ENCODE measurements at regions not wholly inside any gene's neighbourhood (a gene's known extent, or its start where the extent isn't known, plus 50 kb on each side); places are given as distances from the start of the nearest gene placed in this dataset.
"Not testable (repeated sequence)": the region's sequence is repeated elsewhere in the genome, so short reads cannot be mapped to it uniquely, and the experiment has no call there.

DNA sequence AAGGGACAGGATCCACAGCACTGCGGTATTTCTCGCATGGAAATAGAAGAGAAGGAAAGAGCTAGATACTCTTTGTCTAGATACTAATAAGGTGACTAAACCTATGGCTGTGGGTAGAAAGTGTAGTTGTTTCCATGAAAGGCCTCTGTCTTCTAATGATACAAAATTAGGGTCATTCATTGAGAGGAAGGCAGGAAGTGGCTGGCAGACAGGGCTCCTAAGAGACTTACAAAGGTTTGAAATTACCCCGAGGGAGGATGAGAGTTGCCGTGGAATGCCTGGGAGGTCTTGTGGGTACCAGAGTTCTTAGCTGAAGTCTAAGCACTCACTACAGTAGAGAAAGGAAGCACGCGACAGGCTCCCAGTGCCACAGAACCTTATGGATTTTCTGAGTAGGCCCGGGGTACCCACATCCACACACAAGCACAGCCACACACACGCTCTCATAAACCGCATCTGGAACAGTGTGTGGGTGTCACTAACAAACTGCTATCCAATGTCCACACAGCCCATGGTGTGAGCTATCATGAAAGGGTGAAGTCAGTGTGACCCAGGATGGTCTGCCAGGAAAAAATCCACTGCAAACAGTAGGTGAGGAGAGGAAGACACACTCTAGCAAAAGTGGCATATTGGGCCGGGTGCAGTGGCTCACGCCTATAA lies 221.4 kb downstream of the FAM43A start:
- no peaks in the 10 kb centered on the region for H3K27me3 ChIP-seq (ENCODE audit: control insufficient read depth, insufficient read depth, low read length)
- no peaks in the 10 kb centered on the region for H3K36me3 ChIP-seq (ENCODE audit: control insufficient read depth, insufficient read depth, low read length)
- H3K4me1 ChIP-seq (ENCODE audit: control insufficient read depth, insufficient read depth, low read length): no peaks in the 10 kb centered on the region
- H3K27ac ChIP-seq (ENCODE audit: low read depth, low read length): no peak overlapping the region
- no peak overlapping the region for H3K4me3 ChIP-seq (ENCODE audit: low read depth, low read length)
- H3K9me3 ChIP-seq (ENCODE audit: control insufficient read depth, insufficient read depth, low read length): peaks cover 12% of the 10 kb centered on the region
- no peak overlapping the region for H3K9ac ChIP-seq (ENCODE audit: low read depth, low read length)

DNA sequence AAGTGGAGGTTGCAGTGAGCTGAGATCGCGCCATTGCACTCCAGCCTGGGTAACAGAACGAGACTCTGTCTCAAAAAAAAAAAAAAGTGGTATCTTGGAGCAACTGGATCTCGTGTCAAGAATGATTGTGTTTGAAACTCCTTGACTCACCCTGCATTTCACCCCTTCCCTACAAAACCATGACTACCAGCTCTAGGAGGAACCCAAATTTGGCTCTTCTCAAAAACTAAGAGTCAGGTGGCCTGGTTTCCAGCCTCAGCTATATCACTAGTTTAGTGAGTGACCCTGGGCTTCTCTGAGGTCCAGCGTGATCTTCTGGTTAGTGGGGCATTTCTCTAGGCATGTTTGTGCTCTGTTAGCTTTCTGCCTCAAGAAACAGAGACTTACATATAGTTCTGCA lies 222.1 kb downstream of the FAM43A start:
- H3K27me3 ChIP-seq (ENCODE audit: control insufficient read depth, insufficient read depth, low read length): no peaks in the 10 kb centered on the region
- peaks cover 12% of the 10 kb centered on the region for H3K9me3 ChIP-seq (ENCODE audit: control insufficient read depth, insufficient read depth, low read length)
- no peaks in the 10 kb centered on the region for H3K36me3 ChIP-seq (ENCODE audit: control insufficient read depth, insufficient read depth, low read length)
- H3K27ac ChIP-seq (ENCODE audit: low read depth, low read length): no peak overlapping the region
- no peaks in the 10 kb centered on the region for H3K4me1 ChIP-seq (ENCODE audit: control insufficient read depth, insufficient read depth, low read length)
- H3K4me3 ChIP-seq (ENCODE audit: low read depth, low read length): no peak overlapping the region
- H3K9ac ChIP-seq (ENCODE audit: low read depth, low read length): no peak overlapping the region

DNA sequence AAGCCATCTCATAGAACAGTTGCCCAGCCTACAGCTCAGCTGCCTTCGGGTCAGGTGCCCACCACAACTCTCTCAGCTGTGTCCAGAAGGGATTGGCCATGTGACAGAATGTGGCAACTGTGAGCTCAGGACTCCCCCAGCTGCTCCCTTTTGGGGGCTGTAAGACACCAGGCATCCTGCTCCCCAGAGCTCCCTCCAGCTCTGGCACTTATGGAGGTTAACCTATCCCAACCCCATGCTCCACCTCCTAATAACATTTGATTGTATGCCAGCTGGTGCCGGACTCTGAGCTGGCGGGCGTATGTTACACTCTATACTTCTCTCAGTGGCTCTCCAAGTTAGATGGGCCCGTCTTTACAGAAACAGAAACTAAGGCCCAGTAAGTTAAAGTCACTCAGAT lies 222.8 kb downstream of the FAM43A start:
- no peaks in the 10 kb centered on the region for H3K27me3 ChIP-seq (ENCODE audit: control insufficient read depth, insufficient read depth, low read length)
- no peak overlapping the region for H3K27ac ChIP-seq (ENCODE audit: low read depth, low read length)
- peaks cover 12% of the 10 kb centered on the region for H3K9me3 ChIP-seq (ENCODE audit: control insufficient read depth, insufficient read depth, low read length)
- no peaks in the 10 kb centered on the region for H3K36me3 ChIP-seq (ENCODE audit: control insufficient read depth, insufficient read depth, low read length)
- no peak overlapping the region for H3K9ac ChIP-seq (ENCODE audit: low read depth, low read length)
- no peaks in the 10 kb centered on the region for H3K4me1 ChIP-seq (ENCODE audit: control insufficient read depth, insufficient read depth, low read length)
- H3K4me3 ChIP-seq (ENCODE audit: low read depth, low read length): no peak overlapping the region

DNA sequence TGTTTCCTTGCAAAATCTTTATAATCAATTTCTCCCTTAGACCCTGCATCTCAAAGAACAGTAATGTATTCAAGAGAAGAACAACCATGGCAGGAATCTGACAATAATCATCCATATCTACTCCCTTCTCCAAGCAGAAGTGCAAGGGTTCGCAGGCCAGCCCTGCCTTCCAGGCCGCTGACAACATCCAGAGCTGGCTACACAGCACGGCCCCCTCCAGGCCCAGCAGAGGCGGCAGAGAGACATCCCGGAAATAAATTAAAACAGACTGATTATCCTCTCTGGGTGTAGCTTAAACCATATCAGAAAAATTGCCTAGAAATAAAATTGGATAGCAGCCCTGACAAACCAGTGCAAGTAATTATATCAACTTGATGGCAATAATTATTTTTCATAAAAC lies 223.3 kb downstream of the FAM43A start:
- no peaks in the 10 kb centered on the region for H3K27me3 ChIP-seq (ENCODE audit: control insufficient read depth, insufficient read depth, low read length)
- H3K9ac ChIP-seq (ENCODE audit: low read depth, low read length): no peak overlapping the region
- H3K4me1 ChIP-seq (ENCODE audit: control insufficient read depth, insufficient read depth, low read length): no peaks in the 10 kb centered on the region
- no peaks in the 10 kb centered on the region for H3K36me3 ChIP-seq (ENCODE audit: control insufficient read depth, insufficient read depth, low read length)
- H3K9me3 ChIP-seq (ENCODE audit: control insufficient read depth, insufficient read depth, low read length): peaks cover 10% of the 10 kb centered on the region; the same call in 1 of the 2 replicates
- H3K4me3 ChIP-seq (ENCODE audit: low read depth, low read length): no peak overlapping the region
- H3K27ac ChIP-seq (ENCODE audit: low read depth, low read length): no peak overlapping the region

DNA sequence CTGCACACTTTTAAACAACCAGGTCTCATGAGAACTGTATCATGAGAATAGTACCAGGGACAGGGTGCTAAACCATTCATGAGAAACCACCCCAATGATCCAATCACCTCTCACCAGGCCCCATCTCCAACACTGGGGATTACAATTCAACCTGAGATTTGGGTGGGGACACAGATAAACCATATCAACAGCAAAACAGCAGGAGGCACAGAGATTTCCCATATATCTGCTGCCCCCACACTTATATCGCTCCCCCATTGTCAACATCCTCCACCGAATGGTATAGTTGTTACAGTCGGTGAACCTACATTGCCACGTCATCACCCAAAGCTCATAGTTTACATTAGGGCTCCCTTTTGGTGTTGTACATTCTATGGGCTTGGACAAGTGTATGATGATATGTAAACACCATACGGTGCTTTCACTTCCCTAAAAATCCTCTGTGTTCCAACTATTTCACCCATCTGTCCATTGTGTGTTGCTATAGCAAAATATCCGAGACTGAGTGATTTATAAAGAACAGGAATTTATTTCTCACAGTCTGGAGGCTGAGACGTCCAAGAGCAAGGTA lies 224.8 kb downstream of the FAM43A start:
- Histone ChIP-seq H3K4me3 (ENCODE audit: low read depth, low read length) (no peak overlapping the region), H3K27ac (ENCODE audit: low read depth, low read length) (no peak overlapping the region), H3K36me3 (ENCODE audit: control insufficient read depth, insufficient read depth, low read length) (no peaks in the 10 kb centered on the region), H3K9ac (ENCODE audit: low read depth, low read length) (no peak overlapping the region), H3K4me1 (ENCODE audit: control insufficient read depth, insufficient read depth, low read length) (no peaks in the 10 kb centered on the region), H3K9me3 (ENCODE audit: control insufficient read depth, insufficient read depth, low read length) (no peaks in the 10 kb centered on the region), H3K27me3 (ENCODE audit: control insufficient read depth, insufficient read depth, low read length) (no peaks in the 10 kb centered on the region)

DNA sequence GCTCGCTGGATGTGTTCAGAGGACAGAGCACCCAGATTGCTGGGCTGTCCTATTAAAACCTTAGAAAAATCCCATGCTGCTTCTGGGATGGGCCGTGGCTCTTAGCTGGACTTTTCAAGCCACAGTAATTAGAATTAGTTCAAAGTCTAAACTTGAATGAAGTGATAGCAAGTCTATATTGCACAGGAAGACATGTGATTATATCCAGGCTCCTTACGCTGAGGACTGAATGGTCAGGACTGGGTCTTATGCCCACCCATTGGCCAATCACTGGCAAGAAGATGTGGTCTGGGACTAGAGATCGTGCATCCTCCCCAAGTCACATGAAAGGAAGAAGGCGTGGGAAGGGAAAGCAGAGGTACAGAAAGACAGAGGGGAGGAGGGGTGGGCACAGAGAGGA lies 227.6 kb downstream of the FAM43A start:
- Histone ChIP-seq H3K27ac (ENCODE audit: low read depth, low read length) (no peak overlapping the region), H3K27me3 (ENCODE audit: control insufficient read depth, insufficient read depth, low read length) (no peaks in the 10 kb centered on the region), H3K9me3 (ENCODE audit: control insufficient read depth, insufficient read depth, low read length) (no peaks in the 10 kb centered on the region), H3K9ac (ENCODE audit: low read depth, low read length) (no peak overlapping the region), H3K4me1 (ENCODE audit: control insufficient read depth, insufficient read depth, low read length) (no peaks in the 10 kb centered on the region), H3K36me3 (ENCODE audit: control insufficient read depth, insufficient read depth, low read length) (no peaks in the 10 kb centered on the region), H3K4me3 (ENCODE audit: low read depth, low read length) (no peak overlapping the region)

DNA sequence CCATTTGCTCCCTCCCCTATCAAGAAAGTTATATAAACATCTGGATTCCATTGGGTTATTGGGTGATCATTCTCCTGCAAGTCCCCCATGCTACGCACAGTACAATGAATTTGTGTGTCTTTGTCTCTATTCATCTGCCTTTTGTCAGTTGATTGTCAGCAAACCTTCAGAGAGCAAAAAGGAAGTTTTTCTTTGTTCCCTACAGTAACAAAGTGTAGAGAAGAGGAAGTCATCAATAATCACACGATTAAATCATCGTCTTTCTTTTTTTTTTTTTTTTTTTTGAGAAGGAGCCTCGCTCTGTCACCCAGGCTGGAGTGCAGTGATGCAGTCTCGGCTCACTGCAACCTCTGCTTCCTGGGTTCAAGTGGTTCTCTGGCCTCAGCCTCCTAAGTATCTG lies 239.2 kb downstream of the FAM43A start:
- H3K9me3 ChIP-seq (ENCODE audit: control insufficient read depth, insufficient read depth, low read length); H3K36me3 ChIP-seq (ENCODE audit: control insufficient read depth, insufficient read depth, low read length); H3K4me1 ChIP-seq (ENCODE audit: control insufficient read depth, insufficient read depth, low read length); H3K4me3 ChIP-seq (ENCODE audit: low read depth, low read length); H3K27me3 ChIP-seq (ENCODE audit: control insufficient read depth, insufficient read depth, low read length); H3K9ac ChIP-seq (ENCODE audit: low read depth, low read length); H3K27ac ChIP-seq (ENCODE audit: low read depth, low read length): not testable (repeated sequence)

DNA sequence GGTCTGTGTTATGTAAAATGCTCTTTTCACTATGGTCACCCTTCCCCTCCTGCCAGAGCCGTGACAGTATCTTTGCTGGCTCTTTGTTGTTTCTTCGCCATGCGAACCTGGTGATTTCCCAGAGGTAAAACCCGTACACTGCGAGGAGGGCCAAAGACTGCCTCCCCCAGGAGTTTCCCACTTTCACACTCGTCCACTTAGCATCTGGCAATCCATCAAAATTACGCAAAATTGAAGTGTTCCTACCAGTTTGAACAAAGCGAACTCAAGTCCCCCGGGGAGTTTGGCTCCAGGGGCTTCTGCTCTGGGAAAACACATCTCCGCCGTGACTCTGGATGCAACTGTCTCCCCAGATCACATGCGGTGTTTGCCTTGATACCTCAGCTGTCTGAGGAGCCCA lies 239.9 kb downstream of the FAM43A start:
- Histone ChIP-seq H3K4me1 (ENCODE audit: control insufficient read depth, insufficient read depth, low read length) (peaks cover 8% of the 10 kb centered on the region; the same call in 1 of the 2 replicates), H3K27ac (ENCODE audit: low read depth, low read length) (no peak overlapping the region), H3K36me3 (ENCODE audit: control insufficient read depth, insufficient read depth, low read length) (no peaks in the 10 kb centered on the region), H3K9ac (ENCODE audit: low read depth, low read length) (no peak overlapping the region), H3K27me3 (ENCODE audit: control insufficient read depth, insufficient read depth, low read length) (no peaks in the 10 kb centered on the region), H3K9me3 (ENCODE audit: control insufficient read depth, insufficient read depth, low read length) (0 out of 2 replicates have a peak, but pooled peaks cover 5% of the 10 kb centered on the region), H3K4me3 (ENCODE audit: low read depth, low read length) (no peak overlapping the region)

DNA sequence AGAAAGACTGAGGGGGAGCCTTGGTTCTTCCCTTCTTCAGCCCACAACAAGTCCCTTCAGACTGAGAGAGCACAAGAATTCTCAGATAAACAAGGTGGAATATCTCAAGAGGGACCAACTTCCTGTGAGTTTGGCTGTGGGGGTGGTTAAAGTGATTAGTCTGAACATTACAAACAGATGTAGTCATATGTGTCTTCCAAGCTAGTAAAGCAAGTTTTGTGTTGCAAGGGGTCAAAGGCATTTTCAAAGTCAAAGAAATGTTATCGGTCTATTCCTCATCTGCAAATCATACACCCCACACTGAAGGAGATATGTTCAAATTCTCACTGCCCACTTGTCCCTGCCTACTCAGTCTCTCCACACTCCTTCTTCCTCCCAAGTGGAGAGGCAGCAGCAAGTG lies 242.5 kb downstream of the FAM43A start:
- Histone ChIP-seq H3K27me3 (ENCODE audit: control insufficient read depth, insufficient read depth, low read length) (no peaks in the 10 kb centered on the region), H3K9me3 (ENCODE audit: control insufficient read depth, insufficient read depth, low read length) (0 out of 2 replicates have a peak, but pooled peaks cover 9% of the 10 kb centered on the region), H3K4me3 (ENCODE audit: low read depth, low read length) (no peak overlapping the region), H3K36me3 (ENCODE audit: control insufficient read depth, insufficient read depth, low read length) (no peaks in the 10 kb centered on the region), H3K9ac (ENCODE audit: low read depth, low read length) (no peak overlapping the region), H3K4me1 (ENCODE audit: control insufficient read depth, insufficient read depth, low read length) (peaks cover 8% of the 10 kb centered on the region; the same call in 1 of the 2 replicates), H3K27ac (ENCODE audit: low read depth, low read length) (no peak overlapping the region)

GRCh38 chr3:194928831-194929577 lies 243.3 kb downstream of the FAM43A start:
- Histone ChIP-seq H3K27me3 (ENCODE audit: control insufficient read depth, insufficient read depth, low read length) (no peaks in the 10 kb centered on the region), H3K9ac (ENCODE audit: low read depth, low read length) (no peak overlapping the region), H3K4me1 (ENCODE audit: control insufficient read depth, insufficient read depth, low read length) (peaks cover 13% of the 10 kb centered on the region), H3K4me3 (ENCODE audit: low read depth, low read length) (no peak overlapping the region), H3K27ac (ENCODE audit: low read depth, low read length) (no peak overlapping the region), H3K36me3 (ENCODE audit: control insufficient read depth, insufficient read depth, low read length) (no peaks in the 10 kb centered on the region), H3K9me3 (ENCODE audit: control insufficient read depth, insufficient read depth, low read length) (0 out of 2 replicates have a peak, but pooled peaks cover 9% of the 10 kb centered on the region)

DNA sequence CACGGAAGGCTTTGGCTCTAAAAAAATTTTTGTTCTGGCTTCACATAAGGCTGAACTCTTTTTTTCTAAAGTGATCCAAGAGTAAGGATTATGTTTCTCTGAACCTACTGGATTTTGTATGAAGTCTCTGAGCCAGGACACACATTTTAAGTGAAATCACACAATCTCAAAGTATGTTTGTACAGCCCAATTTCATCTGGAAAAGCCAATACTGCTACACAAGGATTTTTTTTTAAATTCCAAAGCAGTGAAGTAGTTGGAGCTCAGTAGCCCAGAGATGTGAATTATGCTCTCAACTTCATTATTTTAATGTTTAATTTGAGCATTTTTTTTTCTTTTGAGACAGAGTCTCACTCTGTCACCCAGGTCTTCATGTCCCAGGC lies 243.9 kb downstream of the FAM43A start:
- no peak overlapping the region for H3K27ac ChIP-seq (ENCODE audit: low read depth, low read length)
- H3K36me3 ChIP-seq (ENCODE audit: control insufficient read depth, insufficient read depth, low read length): no peaks in the 10 kb centered on the region
- peaks cover 13% of the 10 kb centered on the region for H3K4me1 ChIP-seq (ENCODE audit: control insufficient read depth, insufficient read depth, low read length)
- H3K4me3 ChIP-seq (ENCODE audit: low read depth, low read length): no peak overlapping the region
- 0 out of 2 replicates have a peak, but pooled peaks cover 9% of the 10 kb centered on the region for H3K9me3 ChIP-seq (ENCODE audit: control insufficient read depth, insufficient read depth, low read length)
- no peak overlapping the region for H3K9ac ChIP-seq (ENCODE audit: low read depth, low read length)
- H3K27me3 ChIP-seq (ENCODE audit: control insufficient read depth, insufficient read depth, low read length): no peaks in the 10 kb centered on the region
